ENCODE measurements at regions not wholly inside any gene's neighbourhood (a gene's known extent, or its start where the extent isn't known, plus 50 kb on each side); places are given as distances from the start of the nearest gene placed in this dataset.
"Not testable (repeated sequence)": the region's sequence is repeated elsewhere in the genome, so short reads cannot be mapped to it uniquely, and the experiment has no call there.

DNA sequence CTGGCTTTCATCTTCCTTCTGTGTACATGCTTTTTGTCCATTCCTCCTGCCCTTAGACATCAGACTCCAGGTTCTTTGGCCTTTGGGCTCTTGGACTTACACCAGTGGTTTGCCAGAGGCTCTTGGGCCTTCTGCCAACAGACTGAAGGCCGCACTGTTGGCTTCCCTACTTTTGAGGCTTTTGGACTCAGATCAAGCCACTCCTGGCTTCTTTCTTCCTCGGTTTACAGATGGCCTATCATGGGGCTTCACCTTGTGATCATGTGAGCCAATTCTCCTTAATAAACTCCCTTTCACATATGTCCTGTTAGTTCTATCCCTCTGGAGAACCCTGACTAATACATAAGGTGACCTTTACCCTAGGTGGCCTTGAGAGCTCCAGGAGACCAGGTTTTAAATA lies 189.1 kb upstream of the CCNG1 start:
- DNase-seq (ENCODE audit: low read depth), result no peak
- H3K4me3 ChIP-seq (ENCODE audit: low read length), result no peak overlapping the region
- TF ChIP-seq, protein P1, sequence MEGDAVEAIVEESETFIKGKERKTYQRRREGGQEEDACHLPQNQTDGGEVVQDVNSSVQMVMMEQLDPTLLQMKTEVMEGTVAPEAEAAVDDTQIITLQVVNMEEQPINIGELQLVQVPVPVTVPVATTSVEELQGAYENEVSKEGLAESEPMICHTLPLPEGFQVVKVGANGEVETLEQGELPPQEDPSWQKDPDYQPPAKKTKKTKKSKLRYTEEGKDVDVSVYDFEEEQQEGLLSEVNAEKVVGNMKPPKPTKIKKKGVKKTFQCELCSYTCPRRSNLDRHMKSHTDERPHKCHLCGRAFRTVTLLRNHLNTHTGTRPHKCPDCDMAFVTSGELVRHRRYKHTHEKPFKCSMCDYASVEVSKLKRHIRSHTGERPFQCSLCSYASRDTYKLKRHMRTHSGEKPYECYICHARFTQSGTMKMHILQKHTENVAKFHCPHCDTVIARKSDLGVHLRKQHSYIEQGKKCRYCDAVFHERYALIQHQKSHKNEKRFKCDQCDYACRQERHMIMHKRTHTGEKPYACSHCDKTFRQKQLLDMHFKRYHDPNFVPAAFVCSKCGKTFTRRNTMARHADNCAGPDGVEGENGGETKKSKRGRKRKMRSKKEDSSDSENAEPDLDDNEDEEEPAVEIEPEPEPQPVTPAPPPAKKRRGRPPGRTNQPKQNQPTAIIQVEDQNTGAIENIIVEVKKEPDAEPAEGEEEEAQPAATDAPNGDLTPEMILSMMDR (conservative IDR thresholded peaks at IDR 0.05; ENCODE audit: low read depth, low read length), result no peak

DNA sequence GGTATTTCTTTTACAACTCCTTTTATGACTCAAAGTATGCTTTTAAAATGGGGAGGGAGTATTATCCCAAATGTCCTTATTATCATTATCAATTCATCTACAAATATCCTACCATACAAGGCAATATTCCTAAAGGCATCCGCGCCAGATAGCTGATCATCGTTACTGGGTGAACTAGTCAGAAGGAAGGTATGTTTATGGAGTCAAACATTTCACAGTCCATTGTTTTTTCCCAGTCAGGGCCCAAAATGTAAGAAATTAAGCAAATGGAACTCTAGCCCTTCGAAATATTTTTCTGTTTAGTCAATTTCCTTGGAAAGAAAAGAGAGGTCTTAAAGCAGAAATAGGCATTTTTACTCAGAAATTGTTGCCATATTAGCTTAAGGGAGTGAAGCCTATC lies 188.5 kb upstream of the CCNG1 start:
- TF ChIP-seq, protein P1 (conservative IDR thresholded peaks at IDR 0.05; ENCODE audit: low read depth, low read length), result no peak
- no peak overlapping the region for H3K4me3 ChIP-seq (ENCODE audit: low read length)
- no peak for DNase-seq (ENCODE audit: low read depth)

DNA sequence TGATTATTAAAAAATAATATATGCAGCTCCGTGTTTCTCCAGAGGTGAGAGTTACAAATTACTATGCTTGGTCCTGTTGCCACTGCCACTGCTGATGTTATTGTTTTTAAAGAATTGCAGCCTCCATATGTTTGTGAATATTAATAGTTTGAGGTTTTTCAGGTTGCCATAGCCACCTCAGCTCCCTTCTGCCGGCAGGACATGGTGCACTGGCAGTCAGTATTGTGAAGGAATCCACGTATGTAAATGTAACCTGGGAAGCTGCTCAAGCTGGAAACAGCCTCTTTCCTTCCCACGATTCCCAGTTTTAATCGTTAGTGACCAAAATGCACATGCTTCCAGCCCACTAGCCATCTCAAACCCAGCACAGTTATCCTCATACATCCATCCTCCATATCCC lies 184.4 kb upstream of the CCNG1 start:
- no peak for DNase-seq (ENCODE audit: low read depth)
- TF ChIP-seq, protein P1 (conservative IDR thresholded peaks at IDR 0.05; ENCODE audit: low read depth, low read length), result no peak
- H3K4me3 ChIP-seq (ENCODE audit: low read length), result no peak overlapping the region

DNA sequence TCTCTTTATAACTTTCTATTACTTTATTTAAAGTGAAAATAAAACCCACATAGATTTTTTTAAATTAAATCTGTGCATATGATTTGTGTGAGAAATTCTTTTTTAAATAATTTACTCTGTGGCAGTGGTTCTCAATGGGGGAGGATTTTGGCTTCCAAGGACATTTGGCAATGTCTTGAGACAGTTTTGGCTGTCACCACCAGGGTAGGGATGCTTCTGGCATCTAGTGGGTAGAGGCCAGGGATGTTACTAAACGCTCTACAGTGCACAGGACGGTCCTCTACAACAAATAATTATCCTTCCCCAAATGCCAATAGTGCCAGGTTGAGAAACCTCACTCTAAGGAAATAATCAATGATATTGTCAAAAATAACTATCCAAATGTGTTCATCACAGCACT lies 177.9 kb upstream of the CCNG1 start:
- no peak overlapping the region for H3K4me3 ChIP-seq (ENCODE audit: low read length)
- TF ChIP-seq, protein P1 (conservative IDR thresholded peaks at IDR 0.05; ENCODE audit: low read depth, low read length), result no peak
- DNase-seq (ENCODE audit: low read depth), result no peak

DNA sequence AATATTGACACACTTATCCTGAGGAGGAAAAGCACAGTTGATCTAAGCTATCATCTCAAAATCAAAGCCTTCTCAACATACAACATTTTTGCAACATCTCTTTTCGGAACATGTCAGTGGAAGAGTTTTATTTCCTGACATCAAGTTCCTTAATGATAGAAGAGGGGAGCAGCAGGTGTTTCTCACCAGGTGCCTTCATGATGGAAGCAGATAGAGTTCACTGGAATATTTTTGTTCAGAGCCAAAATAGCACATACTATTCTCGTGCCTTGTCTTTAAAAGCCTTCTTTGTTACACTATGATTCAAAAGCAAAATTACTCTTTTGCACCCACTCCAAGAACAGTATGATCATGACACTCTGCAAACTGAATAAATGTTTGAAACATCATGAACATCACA lies 176.9 kb upstream of the CCNG1 start:
- no peak overlapping the region for H3K4me3 ChIP-seq (ENCODE audit: low read length)
- TF ChIP-seq, protein P1 (conservative IDR thresholded peaks at IDR 0.05; ENCODE audit: low read depth, low read length), result no peak
- DNase-seq (ENCODE audit: low read depth), result no peak

DNA sequence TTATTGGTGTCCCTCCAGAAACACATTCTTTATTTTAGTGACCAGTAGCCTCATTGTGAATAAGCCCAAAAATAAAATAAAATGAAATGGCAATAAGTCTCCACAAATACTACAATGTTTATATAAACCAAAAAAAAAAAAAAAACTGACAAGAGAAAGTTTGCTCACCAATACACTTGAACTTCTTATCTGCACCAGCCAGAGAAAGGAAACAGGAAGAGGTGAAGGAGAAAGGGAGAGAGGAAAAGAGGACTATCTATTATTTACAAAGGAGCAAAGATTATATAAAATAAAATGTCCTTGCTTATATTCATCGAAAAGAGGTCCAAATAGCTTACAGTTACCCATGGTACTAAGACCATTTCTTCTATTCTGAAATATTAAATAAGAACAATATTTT lies 176.4 kb upstream of the CCNG1 start:
- no peak overlapping the region for H3K4me3 ChIP-seq (ENCODE audit: low read length)
- no peak for DNase-seq (ENCODE audit: low read depth)
- TF ChIP-seq, protein P1 (conservative IDR thresholded peaks at IDR 0.05; ENCODE audit: low read depth, low read length), result no peak

DNA sequence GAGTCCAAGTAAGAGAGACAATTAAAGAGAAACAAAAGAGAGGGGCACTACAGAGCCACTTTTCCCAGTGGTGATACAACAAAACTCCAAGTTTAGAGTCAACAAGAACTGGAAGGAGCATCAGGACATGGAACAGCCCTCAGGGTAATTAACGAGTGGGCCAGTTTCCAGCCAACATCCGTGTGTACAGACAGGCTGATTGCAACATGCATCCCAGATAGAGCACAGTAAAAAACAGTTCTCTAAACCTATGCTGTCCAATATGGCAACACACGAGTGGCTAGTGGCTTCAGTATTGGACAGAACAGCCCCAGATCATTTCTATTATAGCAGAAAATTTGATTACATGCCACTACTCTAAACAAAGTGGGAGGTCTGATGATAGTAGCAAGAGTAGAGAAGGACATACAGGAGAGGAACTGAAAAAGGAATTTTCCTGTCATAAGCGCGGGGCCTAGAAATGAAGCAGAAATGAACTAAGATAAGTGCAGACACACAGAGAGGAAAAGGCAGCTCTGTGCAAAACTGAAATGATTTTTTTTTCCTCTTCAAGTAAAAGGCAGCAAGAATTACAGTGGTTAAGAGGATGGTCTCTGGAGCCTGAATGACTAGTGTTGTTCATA lies 175.6 kb upstream of the CCNG1 start:
- DNase-seq (ENCODE audit: low read depth), result no peak
- TF ChIP-seq, protein P1 (conservative IDR thresholded peaks at IDR 0.05; ENCODE audit: low read depth, low read length), result no peak
- no peak overlapping the region for H3K4me3 ChIP-seq (ENCODE audit: low read length)

DNA sequence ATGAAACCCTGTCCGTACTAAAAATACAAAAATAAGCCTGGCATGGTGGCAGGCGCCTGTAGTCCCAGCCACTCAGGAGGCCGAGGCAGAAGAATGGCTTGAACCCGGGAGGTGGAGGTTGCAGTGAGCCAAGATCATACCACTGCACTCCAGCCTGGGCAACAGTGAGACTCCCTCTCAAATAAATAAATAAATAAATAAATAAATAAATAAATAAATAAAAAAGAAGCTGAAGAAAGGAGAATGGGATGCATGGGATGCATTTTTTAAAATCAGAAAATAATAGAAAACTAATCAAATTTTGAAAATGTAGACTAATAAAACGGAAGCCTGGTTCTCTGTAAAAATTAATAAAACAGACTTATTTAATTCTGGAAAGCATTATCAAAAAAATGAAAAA lies 171.1 kb upstream of the CCNG1 start:
- not testable (repeated sequence) for DNase-seq (ENCODE audit: low read depth); H3K4me3 ChIP-seq (ENCODE audit: low read length)
